GM10266 (cell line): ENCODE measurements at regions not wholly inside any gene's neighbourhood (a gene's known extent, or its start where the extent isn't known, plus 50 kb on each side); places are given as distances from the start of the nearest gene placed in this dataset.

ENCODE experiments used
- DNase-seq: peaks from one replicate; pipeline ENCODE4 v3.0.0; 2012; ENCODE audit errors: extremely low spot score
- CTCF ChIP-seq: IDR thresholded peaks from 2 replicates; pipeline ENCODE4 v1.5.1; 2012; ENCODE audit warnings: mild to moderate bottlenecking, low read depth; ENCODE audit not compliant: control insufficient read depth, insufficient read depth; ENCODE audit errors: missing control alignments

- no peak for DNase-seq
Measured at GRCh38 chr12:5096241-5096924, 52.7 kb downstream of the KCNA5 start.

GRCh38 chr12:5097786-5098185 lies 54.1 kb downstream of the KCNA5 start:
- no peak for DNase-seq
- no peak for TF ChIP-seq CTCF

More at GRCh38 chr12:5096241-5096924, 52.7 kb downstream of the KCNA5 start:
- TF ChIP-seq CTCF, result no peak

- DNase-seq, result no peak
- no peak for TF ChIP-seq CTCF
Measured at GRCh38 chr12:5099136-5099535, 55.5 kb downstream of the KCNA5 start.

- TF ChIP-seq CTCF, result no peak
- DNase-seq, result no peak
Measured at GRCh38 chr12:5099591-5099990, 55.9 kb downstream of the KCNA5 start.

- no peak for DNase-seq
- TF ChIP-seq CTCF, result no peak
Measured at GRCh38 chr12:5101686-5102085, 58.0 kb downstream of the KCNA5 start.

- TF ChIP-seq CTCF, result no peak
- DNase-seq, result no peak
Measured at GRCh38 chr12:5102261-5102789, 58.6 kb downstream of the KCNA5 start.

GRCh38 chr12:5102806-5103205 lies 59.1 kb downstream of the KCNA5 start:
- DNase-seq, result no peak
- no peak for TF ChIP-seq CTCF
